H1 (cell line): ENCODE measurements at regions not wholly inside any gene's neighbourhood (a gene's known extent, or its start where the extent isn't known, plus 50 kb on each side); places are given as distances from the start of the nearest gene placed in this dataset.

Experiments
- CTCF ChIA-PET: fragments of 300-600 bp; sonication (Branson Sonifier 250); formaldehyde crosslinking; loops from one replicate; lab custom pipeline; 2021; ENCODE audit not compliant: partially characterized antibody; lab: Charles Lee
- POLR2A ChIA-PET: fragments of 300-600 bp; sonication (Branson Sonifier 250); formaldehyde crosslinking; loops from one replicate; lab custom pipeline; 2021; ENCODE audit warnings: inconsistent platforms; ENCODE audit not compliant: partially characterized antibody; lab: Charles Lee
- DNase-seq, 2 experiments: peaks; one replicate each; pipeline versions ENCODE4 v3.0.0 to v3.0.0-alpha.2; 2010 to 2022; ENCODE audit warnings: low spot score in 2 of 2, low read depth in 1 of 2, mixed read lengths in 1 of 2
- FAIRE-seq: peaks from 2 replicates; lab custom pipeline; 2011; peaks lifted over from hg19 to GRCh38; lab: Jason Lieb, UNC
- H2AFZ ChIP-seq: 2 replicates; pipeline ENCODE4 v1.8.1; 2012; ENCODE audit warnings: low read length, inconsistent platforms
- H2AK5ac ChIP-seq: 2 replicates; pipeline ENCODE4 v1.6.1; 2013; ENCODE audit warnings: low read depth, low read length
- H2BK120ac ChIP-seq: replicated peaks from 2 replicates; pipeline ENCODE3; 2013; ENCODE audit warnings: low read depth, low read length, inconsistent platforms
- H2BK12ac ChIP-seq: 2 replicates; pipeline ENCODE4 v1.6.1; 2013; ENCODE audit warnings: low read depth, low read length
- H2BK15ac ChIP-seq: 2 replicates; pipeline ENCODE4 v1.6.1; 2013; ENCODE audit warnings: low read length
- H2BK20ac ChIP-seq: 2 replicates; pipeline ENCODE4 v1.6.1; 2013; ENCODE audit warnings: low read length
- H2BK5ac ChIP-seq: 2 replicates; pipeline ENCODE4 v1.6.1; 2013; ENCODE audit warnings: low read depth, low read length
- H3K14ac ChIP-seq: 2 replicates; pipeline ENCODE4 v1.6.1; 2013; ENCODE audit warnings: inconsistent platforms; ENCODE audit not compliant: insufficient read length
- H3K18ac ChIP-seq: 2 replicates; pipeline ENCODE4 v1.6.1; 2013; ENCODE audit warnings: low read length; ENCODE audit errors: extremely low read depth
- H3K23ac ChIP-seq: 2 replicates; pipeline ENCODE4 v1.6.1; 2013; ENCODE audit warnings: inconsistent platforms; ENCODE audit not compliant: insufficient read length
- H3K23me2 ChIP-seq: 2 replicates; pipeline ENCODE4 v1.6.1; 2013; ENCODE audit warnings: low read depth, low read length
- H3K27ac ChIP-seq: 2 replicates; pipeline ENCODE4 v1.6.1; 2011; ENCODE audit warnings: low read depth, low read length, inconsistent platforms
- H3K27me3 ChIP-seq, 4 experiments: replicated peaks in 1 of 4; 1 replicate in 1 of 4; 2 replicates in 3 of 4; pipeline versions ENCODE4 v1.6.1 to v1.8.1; 2011 to 2013; ENCODE audit warnings: low read length in 3 of 4, mild to moderate bottlenecking in 3 of 4, inconsistent platforms in 2 of 4, mixed read lengths in 2 of 4, moderate library complexity in 1 of 4; ENCODE audit not compliant: control insufficient read depth in 3 of 4, insufficient read depth in 3 of 4; ENCODE audit errors: extremely low read depth in 1 of 4
- H3K36me3 ChIP-seq, 4 experiments: 2 replicates each; pipeline versions ENCODE4 v1.6.1 to v1.8.1; 2011 to 2013; ENCODE audit warnings: mild to moderate bottlenecking in 4 of 4, low read length in 3 of 4, moderate library complexity in 2 of 4, control low read depth in 1 of 4, inconsistent platforms in 1 of 4; ENCODE audit not compliant: insufficient read depth in 4 of 4, control insufficient read depth in 2 of 4
- H3K4ac ChIP-seq: replicated peaks from 2 replicates; pipeline ENCODE3; 2013; ENCODE audit warnings: low read length, low read depth, mixed read lengths, inconsistent platforms; ENCODE audit not compliant: insufficient read length
- H3K4me1 ChIP-seq, 4 experiments: replicated peaks in 1 of 4; 1 replicate in 1 of 4; 2 replicates in 3 of 4; pipeline versions ENCODE4 v1.6.1 to v1.8.1; 2011 to 2013; ENCODE audit warnings: low read length in 3 of 4, inconsistent platforms in 2 of 4, mixed read lengths in 1 of 4; ENCODE audit not compliant: insufficient read depth in 4 of 4, control insufficient read depth in 3 of 4
- H3K4me2 ChIP-seq, 2 experiments: 2 replicates each; pipeline versions ENCODE4 v1.6.1 to v1.8.1; 2011 to 2013; ENCODE audit warnings: low read depth in 2 of 2, low read length in 2 of 2, control low read depth in 1 of 2, inconsistent platforms in 1 of 2, mild to moderate bottlenecking in 1 of 2; ENCODE audit not compliant: insufficient read depth in 1 of 2
- H3K4me3 ChIP-seq, 4 experiments: fragments of 200-600, 300-600 bp in 1 of 4; sonication (generic), shearing (Covaris generic), sonication (Bioruptor Twin) in 1 of 4; 2 replicates each; pipeline versions ENCODE4 v1.5.1 to v1.8.1; 2011 to 2016; ENCODE audit warnings: low read length in 4 of 4, low read depth in 3 of 4, control low read depth in 2 of 4, inconsistent platforms in 2 of 4, mild to moderate bottlenecking in 2 of 4, mixed read lengths in 1 of 4, moderate library complexity in 1 of 4; ENCODE audit not compliant: insufficient read depth in 2 of 4; ENCODE audit errors: extremely low read depth in 1 of 4
- H3K56ac ChIP-seq: replicated peaks from 2 replicates; pipeline ENCODE3; 2013; ENCODE audit warnings: low read depth, mild to moderate bottlenecking, mixed read lengths, low read length, inconsistent platforms; ENCODE audit not compliant: insufficient read length
- H3K79me1 ChIP-seq: 2 replicates; pipeline ENCODE4 v1.6.1; 2013; ENCODE audit warnings: low read depth, low read length, control low read depth
- H3K79me2 ChIP-seq, 2 experiments: 2 replicates each; pipeline versions ENCODE4 v1.6.1 to v1.8.1; 2012 to 2013; ENCODE audit warnings: low read length in 2 of 2, mild to moderate bottlenecking in 2 of 2, inconsistent platforms in 1 of 2; ENCODE audit not compliant: insufficient read depth in 2 of 2, control insufficient read depth in 1 of 2
- H3K9ac ChIP-seq, 4 experiments: replicated peaks in 1 of 4; 1 replicate in 1 of 4; 2 replicates in 3 of 4; pipeline versions ENCODE4 v1.6.1 to v1.8.1; 2011 to 2013; ENCODE audit warnings: low read depth in 3 of 4, low read length in 3 of 4, control low read depth in 2 of 4, mild to moderate bottlenecking in 2 of 4, moderate library complexity in 2 of 4, inconsistent platforms in 1 of 4; ENCODE audit errors: extremely low read depth in 1 of 4
- H3K9me3 ChIP-seq, 2 experiments: 2 replicates each; pipeline versions ENCODE4 v1.6.1 to v1.8.1; 2012 to 2013; ENCODE audit warnings: mild to moderate bottlenecking in 2 of 2, moderate library complexity in 2 of 2, control low read depth in 1 of 2, inconsistent platforms in 1 of 2, low read depth in 1 of 2, low read length in 1 of 2, mixed read lengths in 1 of 2; ENCODE audit not compliant: insufficient read depth in 2 of 2
- H4K20me1 ChIP-seq, 2 experiments: replicated peaks in 1 of 2; 2 replicates each; pipeline versions ENCODE3 to v1.8.1; 2011 to 2013; ENCODE audit warnings: inconsistent platforms in 2 of 2, low read length in 2 of 2, mild to moderate bottlenecking in 1 of 2; ENCODE audit not compliant: insufficient read depth in 2 of 2, control insufficient read depth in 1 of 2
- H4K5ac ChIP-seq: 2 replicates; pipeline ENCODE4 v1.6.1; 2013; ENCODE audit warnings: low read length, low read depth, mixed read lengths, inconsistent platforms; ENCODE audit not compliant: insufficient read length
- H4K8ac ChIP-seq: 2 replicates; pipeline ENCODE4 v1.8.0; 2013; ENCODE audit warnings: mild to moderate bottlenecking, moderate library complexity, low read length, inconsistent platforms; ENCODE audit not compliant: insufficient read depth; ENCODE audit errors: extremely low read depth
- H4K91ac ChIP-seq: replicated peaks from 2 replicates; pipeline ENCODE3; 2013; ENCODE audit warnings: low read length, mixed read lengths, inconsistent platforms; ENCODE audit not compliant: insufficient read length
- BRCA1 ChIP-seq: IDR thresholded peaks from 2 replicates; pipeline ENCODE4 v1.6.1; 2012; ENCODE audit warnings: low read depth, low read length, improper control_type of control experiment
- CHD1 ChIP-seq: IDR thresholded peaks from 2 replicates; pipeline ENCODE4 v1.6.1; 2012; ENCODE audit warnings: low read depth, low read length, improper control_type of control experiment
- FOSL1 ChIP-seq: IDR thresholded peaks from 2 replicates; pipeline ENCODE4 v1.6.1; 2011; ENCODE audit warnings: mild to moderate bottlenecking, low read depth, low read length, moderate library complexity; ENCODE audit not compliant: insufficient read depth
- MAX ChIP-seq: IDR thresholded peaks from 2 replicates; pipeline ENCODE4 v1.6.1; 2012; ENCODE audit warnings: inconsistent platforms
- RAD21 ChIP-seq, 2 experiments: IDR thresholded peaks in 1 of 2; conservative IDR thresholded peaks in 1 of 2; 2 replicates each; pipeline ENCODE4 v1.6.1; 2011; ENCODE audit warnings: low read depth in 2 of 2, low read length in 2 of 2, improper control_type of control experiment in 1 of 2, inconsistent platforms in 1 of 2, mild to moderate bottlenecking in 1 of 2, moderate library complexity in 1 of 2
- SP1 ChIP-seq: IDR thresholded peaks from 2 replicates; pipeline ENCODE4 v1.6.1; 2011; ENCODE audit warnings: low read depth, low read length
- ZNF274 ChIP-seq: IDR thresholded peaks from 2 replicates; pipeline ENCODE4 v1.7.0; 2012; ENCODE audit warnings: low read length, borderline replicate concordance; ENCODE audit errors: extremely low read depth
- WGBS, 2 experiments: shearing (Covaris generic) in 1 of 2; methylation state at CpG; one replicate each; pipeline versions ENCODE4 v1.1.6 to v1.1.7; 2013 to 2015; ENCODE audit warnings: low lambda C conversion rate in 2 of 2, mixed read lengths in 2 of 2, inconsistent platforms in 1 of 2, low coverage in 1 of 2, missing lambda C conversion rate in 1 of 2; ENCODE audit not compliant: insufficient replicate concordance in 2 of 2, insufficient coverage in 1 of 2, insufficient read length in 1 of 2; ENCODE audit errors: extremely low coverage in 1 of 2, missing lambda C conversion rate in 1 of 2; 5-methylcytosine and 5-hydroxymethylcytosine counted together
- TF ChIP-seq, protein P1 (sequence below), 3 experiments: IDR thresholded peaks; 1 replicate in 2 of 3; 2 replicates in 1 of 3; pipeline versions ENCODE4 v1.5.1 to v1.6.1; 2011; ENCODE audit warnings: low read length in 3 of 3, mild to moderate bottlenecking in 3 of 3, inconsistent platforms in 2 of 3, low read depth in 1 of 3, moderate library complexity in 1 of 3; ENCODE audit not compliant: insufficient read depth in 1 of 3; ENCODE audit errors: control extremely low read depth in 1 of 3

DNA sequence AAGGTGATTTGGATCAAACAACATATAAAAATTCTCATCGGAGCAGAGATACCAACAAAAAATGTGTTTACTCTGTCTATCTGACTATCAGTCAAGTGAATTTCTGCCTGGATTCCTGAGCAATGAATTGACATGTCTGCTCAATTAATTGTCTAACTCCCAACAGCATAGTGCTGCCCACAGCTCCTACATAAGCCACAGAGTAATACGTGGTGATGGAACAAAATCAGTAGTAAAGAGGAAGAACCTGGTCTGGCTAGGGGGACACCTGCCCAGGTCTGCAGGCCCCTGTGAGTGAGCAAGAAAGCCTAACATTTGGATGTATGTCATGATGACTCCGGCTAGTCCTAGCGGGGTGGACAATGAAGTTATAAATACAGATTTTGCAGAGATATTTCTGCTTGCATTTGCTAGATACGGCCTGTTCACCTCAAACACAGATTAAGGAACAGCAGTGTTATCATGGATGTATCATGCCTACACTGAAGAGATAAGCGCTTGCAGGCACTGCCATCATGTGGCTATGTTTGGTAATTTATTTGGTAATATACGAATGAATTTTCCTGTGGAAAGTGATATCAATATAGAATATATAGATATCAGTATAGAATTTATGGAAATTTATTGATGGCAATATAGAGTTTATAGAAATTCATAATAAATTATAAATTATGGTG, 69.6 kb upstream of the LRRC8B start:
- CTCF ChIA-PET: interaction anchor here (0.6 to 6.3 kb wide), 14 partner anchors 93 to 530 kb away, joined by 3 to 42 read pairs (median 5); no protein-coding TSS in a partner anchor
- no peak overlapping the region for H3K4me2 ChIP-seq
- no peak overlapping the region for H2BK120ac ChIP-seq
- H3K79me1 ChIP-seq: no peaks in the 10 kb centered on the region
- H3K79me2 ChIP-seq: no peaks in the 10 kb centered on the region
- WGBS, 2 experiments: 62% methylated on average over 7 of the region's 7 CpGs; no CpG with 5 or more reads in 1 of the 2 experiments
- H2BK5ac ChIP-seq: no peak overlapping the region
- no peak overlapping the region for H2BK12ac ChIP-seq
- DNase-seq (peak in 1 of 2 experiments; percentile 52), FAIRE-seq (peak; percentile 58)
- no peaks in the 10 kb centered on the region for H3K27me3 ChIP-seq
- H3K23me2 ChIP-seq: no peaks in the 10 kb centered on the region
- no peak overlapping the region for H4K5ac ChIP-seq
- no peak overlapping the region for H3K4ac ChIP-seq
- no peak overlapping the region for H3K27ac ChIP-seq
- no peak overlapping the region for H2BK20ac ChIP-seq
- H4K8ac ChIP-seq: no peak overlapping the region
- peaks cover 0 to 5% (median 4%) of the 10 kb centered on the region in 4 experiments; a peak in 4 of 7 replicates for H3K4me1 ChIP-seq
- no peak overlapping the region for H2AK5ac ChIP-seq
- H3K14ac ChIP-seq: no peak overlapping the region
- no peak overlapping the region for H4K91ac ChIP-seq
- no peaks in the 10 kb centered on the region for H3K9me3 ChIP-seq
- H3K36me3 ChIP-seq: no peaks in the 10 kb centered on the region
- H2BK15ac ChIP-seq: no peak overlapping the region
- no peak overlapping the region for H2AFZ ChIP-seq
- TF ChIP-seq, protein P1, sequence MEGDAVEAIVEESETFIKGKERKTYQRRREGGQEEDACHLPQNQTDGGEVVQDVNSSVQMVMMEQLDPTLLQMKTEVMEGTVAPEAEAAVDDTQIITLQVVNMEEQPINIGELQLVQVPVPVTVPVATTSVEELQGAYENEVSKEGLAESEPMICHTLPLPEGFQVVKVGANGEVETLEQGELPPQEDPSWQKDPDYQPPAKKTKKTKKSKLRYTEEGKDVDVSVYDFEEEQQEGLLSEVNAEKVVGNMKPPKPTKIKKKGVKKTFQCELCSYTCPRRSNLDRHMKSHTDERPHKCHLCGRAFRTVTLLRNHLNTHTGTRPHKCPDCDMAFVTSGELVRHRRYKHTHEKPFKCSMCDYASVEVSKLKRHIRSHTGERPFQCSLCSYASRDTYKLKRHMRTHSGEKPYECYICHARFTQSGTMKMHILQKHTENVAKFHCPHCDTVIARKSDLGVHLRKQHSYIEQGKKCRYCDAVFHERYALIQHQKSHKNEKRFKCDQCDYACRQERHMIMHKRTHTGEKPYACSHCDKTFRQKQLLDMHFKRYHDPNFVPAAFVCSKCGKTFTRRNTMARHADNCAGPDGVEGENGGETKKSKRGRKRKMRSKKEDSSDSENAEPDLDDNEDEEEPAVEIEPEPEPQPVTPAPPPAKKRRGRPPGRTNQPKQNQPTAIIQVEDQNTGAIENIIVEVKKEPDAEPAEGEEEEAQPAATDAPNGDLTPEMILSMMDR (IDR thresholded peaks at IDR 0.05; ENCODE audit: control extremely low read depth in 1 of 3, insufficient read depth in 1 of 3, low read depth in 1 of 3, low read length in 3 of 3): peak in 2 of 3 experiments; percentile 58 to 61; a peak in 3 of 4 replicates
- TF ChIP-seq CHD1 (no peak), RAD21 (IDR thresholded peaks at IDR 0.05 in 1 of 2, conservative IDR thresholded peaks at IDR 0.05 in 1 of 2; ENCODE audit: low read depth in 2 of 2, low read length in 2 of 2) (peak; percentile 92), SP1 (no peak), FOSL1 (no peak), MAX (no peak), ZNF274 (no peak), BRCA1 (no peak)
- POLR2A ChIA-PET: no interaction called here
- H3K4me3 ChIP-seq: no peak overlapping the region
- no peaks in the 10 kb centered on the region for H4K20me1 ChIP-seq
- H3K9ac ChIP-seq: no peak overlapping the region
- no peak overlapping the region for H3K18ac ChIP-seq
- no peak overlapping the region for H3K23ac ChIP-seq
- H3K56ac ChIP-seq: no peak overlapping the region
